22Rv1 (cell line): ENCODE measurements at regions not wholly inside any gene's neighbourhood (a gene's known extent, or its start where the extent isn't known, plus 50 kb on each side); places are given as distances from the start of the nearest gene placed in this dataset.

Experiments
- ZFX ChIP-seq: fragments of 450-650 bp; IDR thresholded peaks from 2 replicates; pipeline ENCODE4 v1.6.1; 2017; ENCODE audit warnings: antibody characterized with exemption, borderline replicate concordance
- TF ChIP-seq, protein P1 (sequence below): fragments of 450-650 bp; IDR thresholded peaks from 2 replicates; pipeline ENCODE4 v1.5.1; 2017; ENCODE audit warnings: mild to moderate bottlenecking

DNA sequence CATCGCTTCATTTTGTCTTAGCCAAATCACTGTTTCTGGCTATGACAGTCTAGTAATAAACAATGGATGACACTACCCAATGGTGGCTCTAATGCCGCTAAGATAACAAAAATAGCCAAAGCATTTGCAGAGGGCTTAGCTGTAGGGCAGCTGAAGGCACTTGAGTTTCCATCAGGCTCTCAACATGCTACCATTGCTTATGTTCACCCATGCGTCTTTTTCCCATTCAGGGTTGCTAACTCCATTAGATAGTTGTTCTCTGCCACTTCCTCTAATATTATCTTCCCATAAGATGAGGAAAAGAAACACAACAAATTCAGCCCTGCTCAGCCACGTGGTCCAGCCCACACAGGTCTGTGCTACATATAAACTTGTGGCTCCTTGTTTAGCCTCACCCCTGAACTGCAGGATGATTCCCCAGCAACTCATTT lies 159.6 kb downstream of the TOMM20 start:
- TF ChIP-seq, protein P1, sequence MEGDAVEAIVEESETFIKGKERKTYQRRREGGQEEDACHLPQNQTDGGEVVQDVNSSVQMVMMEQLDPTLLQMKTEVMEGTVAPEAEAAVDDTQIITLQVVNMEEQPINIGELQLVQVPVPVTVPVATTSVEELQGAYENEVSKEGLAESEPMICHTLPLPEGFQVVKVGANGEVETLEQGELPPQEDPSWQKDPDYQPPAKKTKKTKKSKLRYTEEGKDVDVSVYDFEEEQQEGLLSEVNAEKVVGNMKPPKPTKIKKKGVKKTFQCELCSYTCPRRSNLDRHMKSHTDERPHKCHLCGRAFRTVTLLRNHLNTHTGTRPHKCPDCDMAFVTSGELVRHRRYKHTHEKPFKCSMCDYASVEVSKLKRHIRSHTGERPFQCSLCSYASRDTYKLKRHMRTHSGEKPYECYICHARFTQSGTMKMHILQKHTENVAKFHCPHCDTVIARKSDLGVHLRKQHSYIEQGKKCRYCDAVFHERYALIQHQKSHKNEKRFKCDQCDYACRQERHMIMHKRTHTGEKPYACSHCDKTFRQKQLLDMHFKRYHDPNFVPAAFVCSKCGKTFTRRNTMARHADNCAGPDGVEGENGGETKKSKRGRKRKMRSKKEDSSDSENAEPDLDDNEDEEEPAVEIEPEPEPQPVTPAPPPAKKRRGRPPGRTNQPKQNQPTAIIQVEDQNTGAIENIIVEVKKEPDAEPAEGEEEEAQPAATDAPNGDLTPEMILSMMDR = no peak
- TF ChIP-seq ZFX = no peak
